22Rv1 (cell line): ENCODE measurements at regions not wholly inside any gene's neighbourhood (a gene's known extent, or its start where the extent isn't known, plus 50 kb on each side); places are given as distances from the start of the nearest gene placed in this dataset.
"Not testable (repeated sequence)": the region's sequence is repeated elsewhere in the genome, so short reads cannot be mapped to it uniquely, and the experiment has no call there.

Experiments
- H3K27ac ChIP-seq: fragments of 450-650 bp; 2 replicates; pipeline ENCODE4 v1.5.1; 2017
- CTCF ChIP-seq: fragments of 450-650 bp; IDR thresholded peaks from 2 replicates; pipeline ENCODE4 v1.5.1; 2017; ENCODE audit warnings: mild to moderate bottlenecking
- ZFX ChIP-seq: fragments of 450-650 bp; IDR thresholded peaks from 2 replicates; pipeline ENCODE4 v1.6.1; 2017; ENCODE audit warnings: antibody characterized with exemption, borderline replicate concordance

GRCh38 chr11:122559734-122560382 lies 95.7 kb upstream of the UBASH3B start:
- no peak for TF ChIP-seq CTCF
- TF ChIP-seq ZFX = no peak
- H3K27ac ChIP-seq = no peak overlapping the region

- H3K27ac ChIP-seq = not testable (repeated sequence)
These were observed 96.3 kb upstream of the UBASH3B start for GRCh38 chr11:122559218-122559617.

GRCh38 chr11:122557163-122557562 lies 98.4 kb upstream of the UBASH3B start:
- not testable (repeated sequence) for H3K27ac ChIP-seq

- peak; percentile 43 for TF ChIP-seq CTCF
- TF ChIP-seq ZFX = no peak
- no peak overlapping the region for H3K27ac ChIP-seq
These were observed 98.9 kb upstream of the UBASH3B start for GRCh38 chr11:122556605-122557004.

GRCh38 chr11:122538060-122538459 lies 117.5 kb upstream of the UBASH3B start:
- TF ChIP-seq CTCF (no peak), ZFX (no peak)

GRCh38 chr11:122524898-122525297 lies 130.6 kb upstream of the UBASH3B start:
- no peak overlapping the region for H3K27ac ChIP-seq
- TF ChIP-seq ZFX = no peak
- no peak for TF ChIP-seq CTCF

More at GRCh38 chr11:122538060-122538459, 117.5 kb upstream of the UBASH3B start:
- no peak overlapping the region for H3K27ac ChIP-seq

GRCh38 chr11:122523846-122524805 lies 131.4 kb upstream of the UBASH3B start:
- TF ChIP-seq ZFX (no peak), CTCF (no peak)
- H3K27ac ChIP-seq = no peak overlapping the region

- no peak overlapping the region for H3K27ac ChIP-seq
These were observed 133.9 kb upstream of the UBASH3B start for GRCh38 chr11:122521626-122522025.

More at GRCh38 chr11:122521626-122522025, 133.9 kb upstream of the UBASH3B start:
- no peak for TF ChIP-seq ZFX
- no peak for TF ChIP-seq CTCF
